ENCODE measurements at regions not wholly inside any gene's neighbourhood (a gene's known extent, or its start where the extent isn't known, plus 50 kb on each side); places are given as distances from the start of the nearest gene placed in this dataset.

DNA sequence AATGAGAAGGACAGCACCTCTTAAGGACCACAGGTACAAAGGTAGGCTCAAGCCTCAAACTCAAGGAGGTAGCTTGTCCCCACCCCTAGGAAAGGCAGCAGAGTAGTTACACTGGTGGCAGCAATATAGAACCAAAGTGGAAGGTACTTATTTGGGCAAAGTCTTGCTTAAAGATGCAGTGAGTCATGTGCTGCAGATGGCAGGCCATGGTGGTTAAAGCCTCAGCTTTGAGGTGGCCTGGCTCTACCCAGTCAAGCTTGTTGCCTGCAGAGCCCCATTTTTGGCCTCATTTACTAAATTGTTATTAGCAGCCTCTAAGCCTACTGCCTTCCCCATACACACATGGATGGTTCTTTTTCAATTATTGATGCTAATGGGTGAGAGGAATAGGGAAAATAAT lies 146.0 kb downstream of the ELOVL4 start:
- Histone ChIP-seq H3K4me3 (no peak overlapping the region), H3K4me1 (no peaks in the 10 kb centered on the region), H3K36me3 (no peaks in the 10 kb centered on the region), H3K9me3 (no peaks in the 10 kb centered on the region), H3K27me3 (no peaks in the 10 kb centered on the region), H3K27ac (no peak overlapping the region)
- TF ChIP-seq, protein P1, sequence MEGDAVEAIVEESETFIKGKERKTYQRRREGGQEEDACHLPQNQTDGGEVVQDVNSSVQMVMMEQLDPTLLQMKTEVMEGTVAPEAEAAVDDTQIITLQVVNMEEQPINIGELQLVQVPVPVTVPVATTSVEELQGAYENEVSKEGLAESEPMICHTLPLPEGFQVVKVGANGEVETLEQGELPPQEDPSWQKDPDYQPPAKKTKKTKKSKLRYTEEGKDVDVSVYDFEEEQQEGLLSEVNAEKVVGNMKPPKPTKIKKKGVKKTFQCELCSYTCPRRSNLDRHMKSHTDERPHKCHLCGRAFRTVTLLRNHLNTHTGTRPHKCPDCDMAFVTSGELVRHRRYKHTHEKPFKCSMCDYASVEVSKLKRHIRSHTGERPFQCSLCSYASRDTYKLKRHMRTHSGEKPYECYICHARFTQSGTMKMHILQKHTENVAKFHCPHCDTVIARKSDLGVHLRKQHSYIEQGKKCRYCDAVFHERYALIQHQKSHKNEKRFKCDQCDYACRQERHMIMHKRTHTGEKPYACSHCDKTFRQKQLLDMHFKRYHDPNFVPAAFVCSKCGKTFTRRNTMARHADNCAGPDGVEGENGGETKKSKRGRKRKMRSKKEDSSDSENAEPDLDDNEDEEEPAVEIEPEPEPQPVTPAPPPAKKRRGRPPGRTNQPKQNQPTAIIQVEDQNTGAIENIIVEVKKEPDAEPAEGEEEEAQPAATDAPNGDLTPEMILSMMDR (IDR thresholded peaks at IDR 0.05): no peak
- no peak for DNase-seq
- intact Hi-C loops (cut with DNase I; ENCODE audit: low total_unique reads): no loop called here

DNA sequence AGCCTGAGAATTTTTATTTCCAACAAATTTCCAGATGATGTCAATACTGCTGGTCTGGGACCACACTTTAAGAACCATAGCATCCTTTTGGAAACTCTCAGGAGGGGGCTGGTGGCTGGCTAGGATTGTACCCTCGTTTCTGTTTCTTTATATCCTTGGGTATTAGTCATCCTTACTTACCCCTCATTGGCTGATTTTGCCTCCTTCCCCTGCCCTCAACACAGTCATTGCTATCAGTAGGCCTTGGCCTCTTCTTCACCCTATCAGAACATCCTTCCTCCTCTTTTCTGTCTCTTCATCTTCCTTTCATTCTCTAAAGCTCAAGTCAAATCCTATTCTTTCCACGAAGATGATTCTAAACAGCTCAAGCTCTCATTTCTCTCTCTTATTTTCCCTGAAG lies 148.5 kb downstream of the ELOVL4 start:
- TF ChIP-seq, protein P1 (IDR thresholded peaks at IDR 0.05): no peak
- intact Hi-C loops (cut with DNase I; ENCODE audit: low total_unique reads): no loop called here
- no peaks in the 10 kb centered on the region for H3K9me3 ChIP-seq

DNA sequence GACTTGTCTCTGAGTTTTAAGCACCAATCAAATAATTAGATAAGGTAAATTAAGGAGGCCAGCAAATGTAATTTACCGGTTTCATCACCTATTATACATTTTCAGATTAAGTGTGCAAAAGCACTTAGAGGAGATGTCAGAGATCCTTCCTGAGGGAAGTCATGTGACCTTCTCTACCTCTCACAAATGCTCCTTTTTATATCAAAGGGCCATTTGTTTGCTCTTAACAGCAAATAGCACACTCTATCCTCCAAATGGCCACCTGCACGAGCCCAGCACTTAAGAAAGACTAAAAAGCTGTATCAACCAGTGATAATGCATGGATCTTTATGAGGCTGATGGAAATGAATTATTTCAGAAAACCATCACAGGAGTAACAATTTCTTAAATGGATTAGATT lies 149.4 kb downstream of the ELOVL4 start:
- Histone ChIP-seq H3K4me1 (no peaks in the 10 kb centered on the region), H3K9me3 (no peaks in the 10 kb centered on the region), H3K27me3 (no peaks in the 10 kb centered on the region), H3K4me3 (no peak overlapping the region), H3K27ac (no peak overlapping the region), H3K36me3 (no peaks in the 10 kb centered on the region)
- intact Hi-C loops (cut with DNase I; ENCODE audit: low total_unique reads): no loop called here
- TF ChIP-seq, protein P1 (IDR thresholded peaks at IDR 0.05): no peak
- no peak for DNase-seq

More for the DNA sequence above, 148.5 kb downstream of the ELOVL4 start:
- no peak for DNase-seq
- no peaks in the 10 kb centered on the region for H3K27me3 ChIP-seq
- no peaks in the 10 kb centered on the region for H3K4me1 ChIP-seq
- no peaks in the 10 kb centered on the region for H3K36me3 ChIP-seq
- no peak overlapping the region for H3K4me3 ChIP-seq
- H3K27ac ChIP-seq: no peak overlapping the region

DNA sequence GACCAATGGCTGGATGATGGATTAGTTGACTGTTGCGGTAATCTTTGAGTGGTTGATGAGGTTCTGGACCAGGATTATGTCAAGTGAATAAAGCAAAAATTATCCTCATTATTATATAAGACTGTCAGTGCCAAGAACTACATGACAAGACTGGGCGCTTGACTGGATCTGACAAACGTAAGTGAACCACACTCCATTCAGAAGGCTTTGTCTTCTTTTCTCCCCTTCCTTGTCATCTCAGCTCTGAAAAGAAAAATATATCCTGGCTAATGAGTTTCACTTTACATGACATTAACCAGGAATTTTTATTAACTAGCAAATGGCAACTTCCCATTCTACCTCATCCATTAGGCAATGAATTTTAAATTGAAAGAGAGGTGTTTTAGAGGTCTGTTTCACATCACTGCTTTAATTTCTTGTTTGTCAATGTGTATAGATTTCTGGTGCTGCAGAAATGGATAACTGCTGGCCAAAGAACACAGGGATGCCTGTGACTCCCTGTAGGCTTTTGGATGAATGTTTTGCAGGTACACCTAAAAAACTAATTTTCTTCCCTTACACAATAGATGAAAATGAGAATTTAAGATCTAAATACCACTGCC lies 150.1 kb downstream of the ELOVL4 start:
- Histone ChIP-seq H3K4me1 (no peaks in the 10 kb centered on the region), H3K4me3 (no peak overlapping the region), H3K36me3 (no peaks in the 10 kb centered on the region), H3K27ac (no peak overlapping the region), H3K9me3 (no peaks in the 10 kb centered on the region), H3K27me3 (no peaks in the 10 kb centered on the region)
- intact Hi-C loops (cut with DNase I; ENCODE audit: low total_unique reads): no loop called here
- no peak for DNase-seq
- TF ChIP-seq, protein P1 (IDR thresholded peaks at IDR 0.05): no peak

DNA sequence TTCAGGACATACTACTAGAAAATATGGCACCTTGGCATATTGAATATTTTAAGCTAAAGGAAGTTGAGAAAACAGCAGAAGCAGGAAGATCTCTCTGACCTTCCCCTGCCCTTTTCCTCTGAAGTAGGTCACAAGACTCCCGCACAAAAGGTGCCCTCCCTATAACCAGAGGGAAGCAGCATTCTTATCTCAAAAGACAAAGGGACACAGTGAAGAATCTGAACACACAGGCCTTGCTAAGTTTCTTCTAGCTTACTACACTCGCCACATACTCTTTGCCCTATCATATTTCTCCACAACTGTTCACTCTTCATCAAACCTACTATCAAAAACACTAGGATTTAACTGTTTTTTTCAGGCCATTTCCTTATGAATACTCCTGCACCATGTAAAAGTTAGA lies 151.2 kb downstream of the ELOVL4 start:
- H3K27me3 ChIP-seq: no peaks in the 10 kb centered on the region
- no peak for DNase-seq
- H3K4me1 ChIP-seq: no peaks in the 10 kb centered on the region
- intact Hi-C loops (cut with DNase I; ENCODE audit: low total_unique reads): no loop called here
- no peak overlapping the region for H3K4me3 ChIP-seq
- no peak overlapping the region for H3K27ac ChIP-seq
- TF ChIP-seq, protein P1 (IDR thresholded peaks at IDR 0.05): no peak
- no peaks in the 10 kb centered on the region for H3K36me3 ChIP-seq
- H3K9me3 ChIP-seq: no peaks in the 10 kb centered on the region

DNA sequence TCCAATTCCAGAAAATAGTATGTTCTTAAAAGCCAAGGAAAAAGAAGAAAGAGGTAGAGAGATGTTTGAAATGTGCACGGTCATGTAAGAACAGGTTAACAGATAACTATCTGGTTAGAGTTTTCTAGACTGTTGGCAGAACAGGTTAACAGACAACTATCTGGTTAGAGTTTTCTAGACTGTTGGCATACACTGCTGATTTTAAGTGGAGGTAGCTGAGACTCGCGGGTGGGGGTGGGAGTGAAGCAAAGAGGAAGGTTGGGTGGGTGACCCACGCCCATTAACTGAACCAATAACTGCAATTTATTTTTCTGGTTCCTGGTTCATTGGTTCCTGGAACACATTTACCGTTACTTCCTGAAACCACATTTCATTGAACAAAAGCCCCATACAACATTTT lies 157.5 kb downstream of the ELOVL4 start:
- no peak for DNase-seq
- H3K9me3 ChIP-seq: no peaks in the 10 kb centered on the region
- TF ChIP-seq, protein P1 (IDR thresholded peaks at IDR 0.05): no peak
- H3K4me3 ChIP-seq: no peak overlapping the region
- no peaks in the 10 kb centered on the region for H3K36me3 ChIP-seq
- intact Hi-C loops (cut with DNase I; ENCODE audit: low total_unique reads): no loop called here
- no peak overlapping the region for H3K27ac ChIP-seq
- no peaks in the 10 kb centered on the region for H3K27me3 ChIP-seq
- no peaks in the 10 kb centered on the region for H3K4me1 ChIP-seq

Data from tibial artery (tissue), 4 donors.